SK-N-SH (cell line): ENCODE measurements at regions not wholly inside any gene's neighbourhood (a gene's known extent, or its start where the extent isn't known, plus 50 kb on each side); places are given as distances from the start of the nearest gene placed in this dataset.
"Not testable (repeated sequence)": the region's sequence is repeated elsewhere in the genome, so short reads cannot be mapped to it uniquely, and the experiment has no call there.

Experiments
- CTCF ChIA-PET: fragments of 300-600, 350-600 bp; formaldehyde crosslinking; extraction: SDS; loops from one replicate; lab custom pipeline; 2021; lab: Yijun Ruan, JAX
- POLR2A ChIA-PET: fragments of 350-600 bp; sonication (Branson Sonifier 250); formaldehyde crosslinking; extraction: SDS; loops from one replicate; lab custom pipeline; 2020; ENCODE audit warnings: antibody characterized with exemption, inconsistent platforms; lab: Yijun Ruan, JAX
- DNase-seq: peaks from one replicate; pipeline ENCODE4 v3.0.0; 2012
- H2AFZ ChIP-seq: fragments of 200-600 bp; sonication (generic); 2 replicates; pipeline ENCODE4 v1.8.1; 2016; ENCODE audit warnings: antibody characterized with exemption, mild to moderate bottlenecking, low read depth
- H3F3A ChIP-seq: fragments of 200-600 bp; sonication (generic); replicated peaks from 2 replicates; pipeline ENCODE3; 2016; ENCODE audit warnings: antibody characterized with exemption, mild to moderate bottlenecking; ENCODE audit not compliant: insufficient read depth
- H3K27ac ChIP-seq, 2 experiments: fragments of 200-500 bp in 1 of 2; fragments of 200-600 bp in 1 of 2; sonication (Bioruptor generic) in 1 of 2; sonication (generic), shearing (Covaris generic) in 1 of 2; 2 replicates each; pipeline versions ENCODE4 v1.5.1 to v1.6.1; 2014 to 2016; ENCODE audit warnings: low read depth in 2 of 2, inconsistent platforms in 1 of 2, low read length in 1 of 2, mild to moderate bottlenecking in 1 of 2, mixed read lengths in 1 of 2
- H3K27me3 ChIP-seq: fragments of 200-600 bp; sonication (generic), shearing (Covaris generic); 2 replicates; pipeline ENCODE4 v1.6.1; 2016; ENCODE audit warnings: mixed run types; ENCODE audit not compliant: insufficient read depth
- H3K36me3 ChIP-seq, 2 experiments: fragments of 200-500 bp in 1 of 2; fragments of 200-600 bp in 1 of 2; sonication (Bioruptor generic) in 1 of 2; sonication (generic) in 1 of 2; replicated peaks in 1 of 2; 2 replicates each; pipeline versions ENCODE3 to v1.5.1; 2014 to 2016; ENCODE audit warnings: low read length in 1 of 2, mild to moderate bottlenecking in 1 of 2; ENCODE audit not compliant: insufficient read depth in 2 of 2, control insufficient read depth in 1 of 2
- H3K4me1 ChIP-seq, 2 experiments: fragments of 200-500 bp in 1 of 2; fragments of 200-600 bp in 1 of 2; sonication (Bioruptor generic) in 1 of 2; sonication (generic), shearing (Covaris generic) in 1 of 2; 2 replicates each; pipeline versions ENCODE4 v1.5.1 to v1.6.1; 2014 to 2016; ENCODE audit warnings: low read depth in 1 of 2, low read length in 1 of 2, mixed run types in 1 of 2; ENCODE audit not compliant: insufficient read depth in 2 of 2, control insufficient read depth in 1 of 2
- H3K4me2 ChIP-seq: fragments of 200-600 bp; sonication (generic), shearing (Covaris generic); 2 replicates; pipeline ENCODE4 v1.6.1; 2017; ENCODE audit warnings: mixed run types
- H3K4me3 ChIP-seq, 2 experiments: fragments of 200-500 bp in 1 of 2; fragments of 200-600 bp in 1 of 2; sonication (Bioruptor generic) in 1 of 2; sonication (generic), shearing (Covaris generic) in 1 of 2; 2 replicates each; pipeline versions ENCODE4 v1.5.1 to v1.8.1; 2014 to 2016; ENCODE audit warnings: low read depth in 2 of 2, inconsistent platforms in 1 of 2, low read length in 1 of 2, mild to moderate bottlenecking in 1 of 2, mixed read lengths in 1 of 2, moderate library complexity in 1 of 2
- H3K79me2 ChIP-seq: fragments of 200-600 bp; sonication (generic); 2 replicates; pipeline ENCODE4 v1.8.1; 2017; ENCODE audit warnings: mild to moderate bottlenecking; ENCODE audit not compliant: insufficient read depth
- H3K9ac ChIP-seq: fragments of 200-600 bp; sonication (generic); 2 replicates; pipeline ENCODE4 v1.6.1; 2017; ENCODE audit warnings: mixed run types
- H3K9me2 ChIP-seq: fragments of 200-600 bp; sonication (generic); 2 replicates; pipeline ENCODE4 v1.6.1; 2017; ENCODE audit warnings: mixed run types
- H3K9me3 ChIP-seq: fragments of 200-600 bp; sonication (generic); 2 replicates; pipeline ENCODE4 v1.6.1; 2017; ENCODE audit warnings: mixed run types, mild to moderate bottlenecking, moderate library complexity
- H4K20me1 ChIP-seq: fragments of 200-600 bp; sonication (generic); 2 replicates; pipeline ENCODE4 v1.6.1; 2017; ENCODE audit warnings: mild to moderate bottlenecking, mixed run types; ENCODE audit not compliant: insufficient read depth
- CHD2 ChIP-seq: fragments of 150-350 bp; IDR thresholded peaks from 2 replicates; pipeline ENCODE4 v1.6.1; 2018; ENCODE audit warnings: low read length; ENCODE audit not compliant: partially characterized antibody
- ELF1 ChIP-seq: IDR thresholded peaks from 2 replicates; pipeline ENCODE4 v1.4.0; 2012
- EP300 ChIP-seq, 2 experiments: IDR thresholded peaks; 2 replicates each; pipeline versions ENCODE4 v1.4.0 to v1.6.1; 2012; ENCODE audit warnings: borderline replicate concordance in 1 of 2, low read depth in 1 of 2, low read length in 1 of 2
- GABPA ChIP-seq: IDR thresholded peaks from 2 replicates; pipeline ENCODE4 v1.4.0; 2012; ENCODE audit warnings: low read depth, mild to moderate bottlenecking
- GATA2 ChIP-seq: sonication (generic); formaldehyde crosslinking; IDR thresholded peaks from 2 replicates; pipeline ENCODE4 v1.5.0; 2020; ENCODE audit warnings: mild to moderate bottlenecking, missing genetic modification reagents
- IRF3 ChIP-seq: fragments of 150-350 bp; IDR thresholded peaks from 2 replicates; pipeline ENCODE4 v1.6.1; 2016; ENCODE audit warnings: mild to moderate bottlenecking, low read depth, low read length
- JUND ChIP-seq: IDR thresholded peaks from 2 replicates; pipeline ENCODE4 v1.4.0; 2012
- MAX ChIP-seq: IDR thresholded peaks from 2 replicates; pipeline ENCODE4 v1.4.0; 2012; ENCODE audit warnings: low read depth
- PBX3 ChIP-seq: IDR thresholded peaks from 2 replicates; pipeline ENCODE4; 2012
- REST ChIP-seq: IDR thresholded peaks from 2 replicates; pipeline ENCODE4 v1.6.1; 2012; ENCODE audit warnings: mild to moderate bottlenecking, low read depth, low read length, moderate library complexity
- RFX5 ChIP-seq: IDR thresholded peaks from 2 replicates; pipeline ENCODE4 v1.6.1; 2012; ENCODE audit warnings: mild to moderate bottlenecking, improper control_type of control experiment, low read length
- RXRA ChIP-seq: IDR thresholded peaks from 2 replicates; pipeline ENCODE4 v1.4.0; 2012; ENCODE audit warnings: low read depth, mild to moderate bottlenecking, borderline replicate concordance
- SMC3 ChIP-seq: IDR thresholded peaks from 2 replicates; pipeline ENCODE4 v1.6.1; 2012; ENCODE audit warnings: low read depth, low read length, improper control_type of control experiment
- TCF12 ChIP-seq: IDR thresholded peaks from 2 replicates; pipeline ENCODE4 v1.4.0; 2012
- TEAD4 ChIP-seq: IDR thresholded peaks from 2 replicates; pipeline ENCODE4 v1.4.0; 2012; ENCODE audit warnings: mild to moderate bottlenecking, borderline replicate concordance; ENCODE audit not compliant: insufficient read depth
- USF2 ChIP-seq: fragments of 150-350 bp; IDR thresholded peaks from 2 replicates; pipeline ENCODE4 v1.6.1; 2017; ENCODE audit warnings: antibody characterized with exemption, low read length, low read depth, borderline replicate concordance
- YY1 ChIP-seq: IDR thresholded peaks from 2 replicates; pipeline ENCODE4 v1.4.0; 2012; ENCODE audit warnings: low read depth, mild to moderate bottlenecking
- WGBS: methylation state at CpG from one replicate; pipeline ENCODE4 v1.1.6; 2017; ENCODE audit warnings: low lambda C conversion rate; 5-methylcytosine and 5-hydroxymethylcytosine counted together

- CTCF ChIA-PET = no interaction called here
- H3K27me3 ChIP-seq = no peaks in the 10 kb centered on the region; the same call in 1 of the 2 replicates
- POLR2A ChIA-PET = no interaction called here
Measured at GRCh38 chr20:25991051-25991755, 294.6 kb upstream of the ZNF337 start.

GRCh38 chr20:25989686-25990085 is 293.0 kb upstream of the ZNF337 start:
- H3K4me3 ChIP-seq, H3K9me2 ChIP-seq, H4K20me1 ChIP-seq, H3F3A ChIP-seq, H3K27ac ChIP-seq, POLR2A ChIA-PET, H3K27me3 ChIP-seq, H2AFZ ChIP-seq, H3K36me3 ChIP-seq, H3K9ac ChIP-seq, H3K4me2 ChIP-seq, CTCF ChIA-PET, DNase-seq, H3K79me2 ChIP-seq, H3K4me1 ChIP-seq, H3K9me3 ChIP-seq: not testable (repeated sequence)
- WGBS = 90% methylated on average over 11 of the region's 11 CpGs

More at GRCh38 chr20:25991051-25991755, 294.6 kb upstream of the ZNF337 start:
- no peak overlapping the region for H2AFZ ChIP-seq
- no peak overlapping the region for H3K4me2 ChIP-seq
- no peaks in the 10 kb centered on the region for H4K20me1 ChIP-seq
- H3F3A ChIP-seq = no peaks in the 10 kb centered on the region
- TF ChIP-seq JUND (no peak), USF2 (no peak), GATA2 (CRISPR knock-in tag) (no peak), ELF1 (no peak), YY1 (no peak), RFX5 (no peak), MAX (no peak), SMC3 (no peak), TEAD4 (no peak), GABPA (no peak), REST (no peak), EP300 (IDR thresholded peaks at IDR 0.05; ENCODE audit: borderline replicate concordance in 1 of 2, low read depth in 1 of 2, low read length in 1 of 2) (no peak), IRF3 (no peak), RXRA (no peak), PBX3 (no peak), CHD2 (no peak), TCF12 (no peak)
- H3K9me3 ChIP-seq = no peaks in the 10 kb centered on the region
- no peak overlapping the region for H3K4me3 ChIP-seq
- no peak overlapping the region for H3K9ac ChIP-seq
- H3K79me2 ChIP-seq = no peaks in the 10 kb centered on the region
- no peak overlapping the region for H3K27ac ChIP-seq
- H3K4me1 ChIP-seq = peaks cover 0 to 8% of the 10 kb centered on the region in 2 experiments; a peak in 1 of 4 replicates
- DNase-seq = no peak
- H3K36me3 ChIP-seq = no peaks in the 10 kb centered on the region
- 80% methylated on average over 26 of the region's 30 CpGs for WGBS
- no peaks in the 10 kb centered on the region for H3K9me2 ChIP-seq
